Hepatocyte (in vitro differentiated cells): ENCODE measurements at regions not wholly inside any gene's neighbourhood (a gene's known extent, or its start where the extent isn't known, plus 50 kb on each side); places are given as distances from the start of the nearest gene placed in this dataset.

Source experiments
- CTCF ChIP-seq: fragments of 200-600 bp; sonication (generic); IDR thresholded peaks from 2 replicates; pipeline ENCODE4 v1.5.1; 2016; ENCODE audit warnings: antibody characterized with exemption, mild to moderate bottlenecking; ENCODE audit not compliant: poor library complexity
- EZH2 ChIP-seq: fragments of 200-600 bp; sonication (generic); IDR thresholded peaks from 2 replicates; pipeline ENCODE4 v1.6.1; 2016; ENCODE audit warnings: antibody characterized with exemption, mild to moderate bottlenecking, borderline replicate concordance
- EZH2phosphoT487 ChIP-seq: fragments of 200-600 bp; sonication (generic); IDR thresholded peaks from one replicate; pipeline ENCODE4 v1.6.1; 2018; ENCODE audit warnings: antibody characterized with exemption, mild to moderate bottlenecking, low read depth, moderate library complexity; ENCODE audit not compliant: unreplicated experiment, severe bottlenecking

GRCh38 chr2:66802877-66803276 lies 368.0 kb downstream of the MEIS1 start:
- TF ChIP-seq CTCF (no peak), EZH2 (no peak), EZH2phosphoT487 (no peak)
